Lung (tissue), 11 donors: ENCODE measurements at regions not wholly inside any gene's neighbourhood (a gene's known extent, or its start where the extent isn't known, plus 50 kb on each side); places are given as distances from the start of the nearest gene placed in this dataset.

Experiments
- ATAC-seq: fragments of 200-7000 bp; cut with Tn5 transposase; one replicate; pipeline ENCODE4 v1.9.1; 2020; ENCODE audit warnings: moderate number of reproducible peaks; ENCODE audit not compliant: insufficient read depth, low FRiP score
- DNase-seq, 3 donors: peaks; one replicate each; pipeline ENCODE4 v3.0.0-alpha.2; 2013 to 2017
- H3K27ac ChIP-seq, 2 donors: one replicate each; pipeline ENCODE4 v1.5.1; 2013; ENCODE audit warnings: mild to moderate bottlenecking in 2 of 2, moderate library complexity in 2 of 2, control low read depth in 1 of 2, inconsistent platforms in 1 of 2, low read depth in 1 of 2, low read length in 1 of 2
- H3K27me3 ChIP-seq, 3 donors: one replicate each; pipeline ENCODE4 v1.5.1; 2013; ENCODE audit warnings: low read length in 2 of 3; ENCODE audit not compliant: control insufficient read depth in 3 of 3, insufficient read depth in 3 of 3
- H3K36me3 ChIP-seq, 4 donors: one replicate each; pipeline ENCODE4 v1.5.1; 2013; ENCODE audit warnings: low read length in 4 of 4, mild to moderate bottlenecking in 1 of 4, moderate library complexity in 1 of 4; ENCODE audit not compliant: control insufficient read depth in 4 of 4, insufficient read depth in 4 of 4
- H3K4me1 ChIP-seq, 5 donors: one replicate each; pipeline ENCODE4 v1.5.1; 2013; ENCODE audit warnings: low read length in 5 of 5, mild to moderate bottlenecking in 2 of 5, moderate library complexity in 1 of 5; ENCODE audit not compliant: control insufficient read depth in 5 of 5, insufficient read depth in 5 of 5
- H3K4me3 ChIP-seq: one replicate; pipeline ENCODE4 v1.5.1; 2013; ENCODE audit warnings: mild to moderate bottlenecking, control low read depth, moderate library complexity
- H3K9ac ChIP-seq, 2 donors: one replicate each; pipeline ENCODE4 v1.5.1; 2013; ENCODE audit warnings: low read length in 2 of 2, control low read depth in 1 of 2; ENCODE audit not compliant: insufficient read depth in 1 of 2
- H3K9me3 ChIP-seq, 4 donors: one replicate each; pipeline ENCODE4 v1.5.1; 2013; ENCODE audit warnings: low read length in 3 of 4, mild to moderate bottlenecking in 1 of 4, moderate library complexity in 1 of 4; ENCODE audit not compliant: control insufficient read depth in 4 of 4, insufficient read depth in 3 of 4
- WGBS, 2 donors: extraction: QIAGEN DNeasy Blood & Tissue Kit; methylation state at CpG; one replicate each; pipeline ENCODE4 v1.1.7; 2013; 5-methylcytosine and 5-hydroxymethylcytosine counted together
- TF ChIP-seq, protein P1 (sequence below): IDR thresholded peaks from 2 replicates; pipeline ENCODE4 v1.5.1; 2012; ENCODE audit warnings: mild to moderate bottlenecking; ENCODE audit errors: control extremely low read depth, extremely low read depth
- donor health status: control.
- donor health status: control.
- donor health status: Bipolar disorder and iron deficiency.
- donor health status: healthy.
- donor health status: DM: yes; HTN: yes; CAD: no.

DNA sequence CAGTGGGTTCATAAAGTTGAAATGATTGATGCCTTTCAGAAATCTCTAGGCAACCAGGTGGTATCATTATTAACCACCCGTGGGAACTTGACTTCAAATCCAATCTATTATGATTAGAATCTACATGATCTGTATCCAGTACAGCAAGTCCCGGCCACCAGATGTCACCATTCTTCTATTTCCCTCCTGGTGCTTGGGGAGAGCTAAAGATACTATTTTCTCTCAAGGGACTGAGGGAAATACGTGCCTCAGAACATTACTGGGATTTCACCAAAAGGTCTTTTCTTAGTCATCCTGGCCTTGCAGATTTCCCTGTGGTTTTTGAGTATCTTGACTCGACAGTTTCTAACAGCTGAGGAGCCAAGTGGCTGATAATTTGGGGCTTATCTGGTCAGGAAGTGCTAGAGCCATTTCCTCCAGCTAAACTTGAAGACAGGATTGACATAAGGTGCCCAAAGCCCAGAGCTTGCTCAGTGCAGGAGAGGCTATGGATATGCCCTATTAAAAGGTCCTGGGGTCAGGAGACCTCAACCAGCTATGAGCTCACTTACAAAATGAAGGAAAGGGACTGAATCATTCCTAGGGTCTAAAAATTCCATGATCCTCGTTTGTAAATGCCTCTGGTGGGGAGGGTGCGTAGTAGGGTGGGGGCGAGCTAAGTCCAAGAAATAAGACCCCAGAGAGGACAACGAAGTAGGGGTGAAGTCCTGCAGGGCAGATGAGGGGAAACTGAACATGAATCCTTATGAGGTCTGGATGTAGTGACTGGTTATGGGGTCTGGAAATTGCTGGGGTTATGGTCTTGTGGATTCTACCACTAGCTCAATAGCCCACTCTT lies 135.4 kb upstream of the MGAT5 start:
- Histone ChIP-seq H3K36me3 (no peaks in the 10 kb centered on the region), H3K4me3 (no peak overlapping the region), H3K27ac (peak overlapping the region; percentile 21 to 43), H3K4me1 (peaks cover 3 to 15% (median 10%) of the 10 kb centered on the region in 5 donors), H3K27me3 (no peaks in the 10 kb centered on the region), H3K9ac (no peak overlapping the region), H3K9me3 (no peaks in the 10 kb centered on the region)
- TF ChIP-seq, protein P1, sequence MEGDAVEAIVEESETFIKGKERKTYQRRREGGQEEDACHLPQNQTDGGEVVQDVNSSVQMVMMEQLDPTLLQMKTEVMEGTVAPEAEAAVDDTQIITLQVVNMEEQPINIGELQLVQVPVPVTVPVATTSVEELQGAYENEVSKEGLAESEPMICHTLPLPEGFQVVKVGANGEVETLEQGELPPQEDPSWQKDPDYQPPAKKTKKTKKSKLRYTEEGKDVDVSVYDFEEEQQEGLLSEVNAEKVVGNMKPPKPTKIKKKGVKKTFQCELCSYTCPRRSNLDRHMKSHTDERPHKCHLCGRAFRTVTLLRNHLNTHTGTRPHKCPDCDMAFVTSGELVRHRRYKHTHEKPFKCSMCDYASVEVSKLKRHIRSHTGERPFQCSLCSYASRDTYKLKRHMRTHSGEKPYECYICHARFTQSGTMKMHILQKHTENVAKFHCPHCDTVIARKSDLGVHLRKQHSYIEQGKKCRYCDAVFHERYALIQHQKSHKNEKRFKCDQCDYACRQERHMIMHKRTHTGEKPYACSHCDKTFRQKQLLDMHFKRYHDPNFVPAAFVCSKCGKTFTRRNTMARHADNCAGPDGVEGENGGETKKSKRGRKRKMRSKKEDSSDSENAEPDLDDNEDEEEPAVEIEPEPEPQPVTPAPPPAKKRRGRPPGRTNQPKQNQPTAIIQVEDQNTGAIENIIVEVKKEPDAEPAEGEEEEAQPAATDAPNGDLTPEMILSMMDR, result peak; percentile 93
- peak; percentile 84 to 94 (median 91) for DNase-seq
- WGBS, 2 donors, result 31 to 34% methylated on average over 8 of the region's 8 CpGs
- ATAC-seq, result peak; percentile 66

DNA sequence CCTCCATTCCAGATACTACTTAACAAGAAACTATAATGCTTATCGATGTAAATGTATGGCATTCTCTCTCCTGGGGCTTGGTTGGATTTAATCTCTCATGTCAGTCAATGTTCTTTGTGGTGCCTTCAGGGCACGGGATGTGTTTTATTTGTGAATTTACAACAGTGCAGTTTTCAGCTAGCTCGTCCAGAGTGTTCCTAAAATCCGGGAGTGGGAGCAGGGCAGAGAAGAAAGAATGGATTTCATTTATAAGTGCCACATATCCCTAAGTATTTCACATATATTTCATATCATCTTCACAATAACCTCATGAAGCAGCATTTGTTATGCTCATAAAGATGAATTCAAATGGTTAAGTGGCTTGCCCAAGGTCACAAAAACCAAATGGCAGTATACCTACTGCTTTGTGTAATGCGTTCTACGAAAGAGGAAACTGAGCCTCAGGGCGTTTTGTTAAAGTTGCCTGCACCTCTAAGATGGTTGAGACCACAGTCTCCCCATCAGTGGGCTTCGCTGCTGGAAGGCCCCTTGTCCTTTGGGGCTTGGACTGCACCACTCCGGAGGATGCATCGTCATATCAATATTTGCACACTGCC lies 134.7 kb upstream of the MGAT5 start:
- Histone ChIP-seq H3K27ac (peak overlapping the region; percentile 94 to 95), H3K27me3 (no peaks in the 10 kb centered on the region), H3K4me3 (no peak overlapping the region), H3K9me3 (no peaks in the 10 kb centered on the region), H3K36me3 (no peaks in the 10 kb centered on the region), H3K4me1 (peaks cover 3 to 20% (median 11%) of the 10 kb centered on the region in 5 donors), H3K9ac (peak overlapping the region in 1 of 2 donors; percentile 20)
- TF ChIP-seq, protein P1, result no peak
- DNase-seq (no peak), ATAC-seq (no peak)
- 28 to 32% methylated on average over 10 of the region's 10 CpGs for WGBS, 2 donors

DNA sequence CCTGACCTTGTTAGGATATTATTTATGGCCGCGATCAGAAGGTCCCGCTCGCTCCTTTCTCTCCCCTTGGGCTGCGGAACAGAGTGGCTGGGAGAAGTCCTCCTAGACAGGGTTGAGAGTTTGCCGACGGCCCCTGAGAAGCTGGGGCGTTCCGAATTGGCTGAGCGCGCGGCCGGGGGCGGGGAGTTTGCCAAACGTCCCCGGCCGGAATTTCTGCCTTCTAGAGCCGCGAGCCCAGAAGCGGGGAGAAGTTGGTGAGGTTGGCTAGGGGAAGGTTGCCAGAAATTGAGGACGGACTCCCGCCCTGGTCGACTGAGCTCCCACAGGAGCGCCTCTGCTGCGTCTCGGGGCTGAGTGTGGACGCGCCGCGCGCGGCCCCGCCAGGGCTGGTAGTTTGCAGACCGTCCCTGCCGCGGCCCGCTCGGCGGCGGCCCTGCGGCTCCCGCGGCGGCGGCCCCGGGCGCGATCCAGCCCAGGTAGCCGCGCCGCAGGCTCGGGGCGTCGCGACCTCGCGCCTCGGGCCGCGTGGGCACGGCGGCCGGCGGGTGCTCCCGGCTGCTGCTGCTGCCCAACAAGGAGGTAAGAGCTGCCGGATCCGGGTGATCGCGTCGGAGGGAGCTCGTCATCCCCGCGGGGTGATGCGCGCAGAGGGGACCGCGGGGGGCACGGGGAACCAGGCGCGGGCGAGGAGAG lies 134.0 kb upstream of the MGAT5 start:
- 0% methylated on average over 52 to 81 of the region's 81 CpGs for WGBS, 2 donors

More for the DNA sequence above, 134.0 kb upstream of the MGAT5 start:
- Histone ChIP-seq H3K9me3 (no peaks in the 10 kb centered on the region), H3K36me3 (no peaks in the 10 kb centered on the region), H3K9ac (peak overlapping the region in 1 of 2 donors; percentile 42), H3K27ac (peak overlapping the region; percentile 94 to 95), H3K4me1 (peaks cover 3 to 25% (median 16%) of the 10 kb centered on the region in 5 donors), H3K4me3 (peak overlapping the region; percentile 86), H3K27me3 (no peaks in the 10 kb centered on the region)
- ATAC-seq, result peak; percentile 79
- peak; percentile 93 to 97 (median 95) for DNase-seq
- TF ChIP-seq, protein P1, result no peak
